HG03575 (cell line): ENCODE measurements at regions not wholly inside any gene's neighbourhood (a gene's known extent, or its start where the extent isn't known, plus 50 kb on each side); places are given as distances from the start of the nearest gene placed in this dataset.
"Not testable (repeated sequence)": the region's sequence is repeated elsewhere in the genome, so short reads cannot be mapped to it uniquely, and the experiment has no call there.

Source experiments
- ATAC-seq: cut with Tn5 transposase; IDR thresholded peaks from one replicate; pipeline ENCODE4 v1.9.1; 2021; ENCODE audit not compliant: unreplicated experiment, insufficient number of reproducible peaks, low FRiP score; ENCODE audit errors: extremely low read depth

GRCh38 chr5:93956006-93956405, 214.6 kb upstream of the POU5F2 start:
- ATAC-seq, result no peak

GRCh38 chr5:93954421-93955069, 213.1 kb upstream of the POU5F2 start:
- no peak for ATAC-seq

- no peak for ATAC-seq
These were observed 212.0 kb upstream of the POU5F2 start for GRCh38 chr5:93953442-93953841.

GRCh38 chr5:93941897-93942296, 200.5 kb upstream of the POU5F2 start:
- ATAC-seq, result no peak

GRCh38 chr5:93933269-93933668, 191.9 kb upstream of the POU5F2 start:
- not testable (repeated sequence) for ATAC-seq

GRCh38 chr5:93930098-93930497, 188.7 kb upstream of the POU5F2 start:
- ATAC-seq, result no peak

- no peak for ATAC-seq
These were observed 187.7 kb upstream of the POU5F2 start for GRCh38 chr5:93929131-93929530.

GRCh38 chr5:93926831-93927620, 185.6 kb upstream of the POU5F2 start:
- ATAC-seq, result no peak

- no peak for ATAC-seq
These were observed 183.9 kb upstream of the POU5F2 start for GRCh38 chr5:93925321-93925720.

GRCh38 chr5:93924628-93925027, 183.2 kb upstream of the POU5F2 start:
- ATAC-seq, result no peak

GRCh38 chr5:93922551-93922950, 181.2 kb upstream of the POU5F2 start:
- no peak for ATAC-seq

- no peak for ATAC-seq
These were observed 179.6 kb upstream of the POU5F2 start for GRCh38 chr5:93921001-93921400.

- ATAC-seq, result no peak
These were observed 175.5 kb upstream of the POU5F2 start for GRCh38 chr5:93916872-93917271.

- ATAC-seq, result peak; percentile 59
These were observed 173.7 kb upstream of the POU5F2 start for GRCh38 chr5:93915142-93915553.

GRCh38 chr5:93911609-93912008, 170.2 kb upstream of the POU5F2 start:
- no peak for ATAC-seq

GRCh38 chr5:93909356-93909755, 168.0 kb upstream of the POU5F2 start:
- ATAC-seq, result no peak

GRCh38 chr5:93904917-93905316, 163.5 kb upstream of the POU5F2 start:
- ATAC-seq, result no peak

GRCh38 chr5:93902288-93902687, 160.9 kb upstream of the POU5F2 start:
- ATAC-seq, result no peak

GRCh38 chr5:93899026-93899600, 157.7 kb upstream of the POU5F2 start:
- ATAC-seq, result no peak
